GM23248 (cell line): ENCODE measurements at regions not wholly inside any gene's neighbourhood (a gene's known extent, or its start where the extent isn't known, plus 50 kb on each side); places are given as distances from the start of the nearest gene placed in this dataset.

Source experiments
- DNase-seq: peaks from one replicate; pipeline ENCODE4 v3.0.0-alpha.2; 2015
- H2AFZ ChIP-seq: fragments of 200-600 bp; sonication (generic); 2 replicates; pipeline ENCODE4 v1.6.1; 2016; ENCODE audit warnings: antibody characterized with exemption
- H3F3A ChIP-seq: fragments of 200-600 bp; sonication (generic); 2 replicates; pipeline ENCODE4 v1.6.1; 2016; ENCODE audit warnings: mild to moderate bottlenecking, antibody characterized with exemption, mixed run types; ENCODE audit not compliant: insufficient read depth
- H3K27ac ChIP-seq: fragments of 200-600 bp; sonication (generic); 2 replicates; pipeline ENCODE4 v1.5.1; 2016; ENCODE audit warnings: mild to moderate bottlenecking
- H3K27me3 ChIP-seq: fragments of 200-600 bp; sonication (generic); replicated peaks from 2 replicates; pipeline ENCODE4 v1.6.1; 2016; ENCODE audit warnings: mild to moderate bottlenecking; ENCODE audit not compliant: insufficient read depth
- H3K36me3 ChIP-seq: fragments of 200-600 bp; sonication (generic); 2 replicates; pipeline ENCODE4 v1.6.1; 2016; ENCODE audit warnings: low read depth, mild to moderate bottlenecking
- H3K4me1 ChIP-seq: fragments of 200-600 bp; sonication (generic); 2 replicates; pipeline ENCODE4 v1.6.1; 2016; ENCODE audit warnings: mild to moderate bottlenecking; ENCODE audit not compliant: insufficient read depth
- H3K4me2 ChIP-seq: fragments of 200-600 bp; sonication (generic); one replicate; pipeline ENCODE4 v1.6.1; 2016; ENCODE audit warnings: mild to moderate bottlenecking; ENCODE audit not compliant: unreplicated experiment
- H3K4me3 ChIP-seq: fragments of 200-600 bp; sonication (generic); 2 replicates; pipeline ENCODE4 v1.5.1; 2016; ENCODE audit warnings: mild to moderate bottlenecking
- H3K79me2 ChIP-seq: fragments of 200-600 bp; sonication (generic); 2 replicates; pipeline ENCODE4 v1.6.1; 2016; ENCODE audit warnings: mild to moderate bottlenecking; ENCODE audit not compliant: insufficient read depth
- H3K9ac ChIP-seq: fragments of 200-600 bp; sonication (generic); 2 replicates; pipeline ENCODE4 v1.6.1; 2016; ENCODE audit warnings: mild to moderate bottlenecking
- H3K9me2 ChIP-seq: fragments of 200-600 bp; sonication (generic); 2 replicates; pipeline ENCODE4 v1.6.1; 2016; ENCODE audit warnings: mixed run types, mild to moderate bottlenecking, moderate library complexity; ENCODE audit not compliant: insufficient read depth
- H3K9me3 ChIP-seq: fragments of 200-600 bp; sonication (generic); one replicate; pipeline ENCODE4 v1.6.1; 2017; ENCODE audit warnings: low read depth
- H4K20me1 ChIP-seq: fragments of 200-600 bp; sonication (generic); 2 replicates; pipeline ENCODE4 v1.6.0; 2016; ENCODE audit not compliant: insufficient read depth
- EZH2 ChIP-seq: fragments of 200-600 bp; sonication (generic); IDR thresholded peaks from 2 replicates; pipeline ENCODE4 v1.6.1; 2018; ENCODE audit warnings: antibody characterized with exemption, mild to moderate bottlenecking; ENCODE audit not compliant: insufficient read depth, poor library complexity, severe bottlenecking
- EZH2phosphoT487 ChIP-seq: fragments of 200-600 bp; sonication (generic); IDR thresholded peaks from 2 replicates; pipeline ENCODE4 v1.6.1; 2018; ENCODE audit warnings: antibody characterized with exemption, moderate library complexity, mild to moderate bottlenecking, low read depth; ENCODE audit not compliant: insufficient read depth
- WGBS, 2 experiments: methylation state at CpG; one replicate each; pipeline ENCODE4 v1.1.6; 2015 to 2017; ENCODE audit warnings: low lambda C conversion rate in 2 of 2, low coverage in 1 of 2; ENCODE audit errors: missing lambda C conversion rate in 2 of 2; 5-methylcytosine and 5-hydroxymethylcytosine counted together
- in situ Hi-C: fragments of 300-500 bp; cut with MboI; formaldehyde crosslinking; loops from 2 replicates; pipeline ENCODE4 v1.15.0; 2020

DNA sequence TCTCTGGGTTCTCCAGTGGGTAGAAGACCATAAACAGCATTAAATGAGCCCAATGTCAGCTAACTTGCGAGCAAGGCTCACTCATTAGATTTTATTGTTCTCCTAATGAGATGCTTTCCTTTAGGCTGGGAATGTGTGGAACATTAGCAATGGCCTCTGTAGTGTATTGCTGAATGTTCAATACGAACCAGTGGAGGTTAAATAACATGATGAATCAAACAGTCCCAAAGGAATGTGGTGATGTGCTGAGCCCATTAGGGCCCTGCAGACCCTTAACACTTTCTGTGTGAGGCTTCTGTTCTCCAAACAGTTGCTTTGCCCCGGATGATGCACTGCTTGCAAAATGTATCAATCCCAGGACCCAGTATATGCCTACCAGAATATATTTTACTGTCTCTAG is 225.5 kb downstream of the ATG4C start:
- no peaks in the 10 kb centered on the region for H4K20me1 ChIP-seq
- no peak overlapping the region for H2AFZ ChIP-seq
- no peaks in the 10 kb centered on the region for H3K27me3 ChIP-seq
- no peaks in the 10 kb centered on the region for H3F3A ChIP-seq
- H3K27ac ChIP-seq, result no peak overlapping the region
- H3K36me3 ChIP-seq, result no peaks in the 10 kb centered on the region
- 41% methylated on average over 3 of the region's 3 CpGs for WGBS, 2 experiments
- no peaks in the 10 kb centered on the region for H3K4me1 ChIP-seq
- no peaks in the 10 kb centered on the region for H3K9me3 ChIP-seq
- H3K4me3 ChIP-seq, result no peak overlapping the region
- in situ Hi-C loops, result no loop called here
- H3K4me2 ChIP-seq, result no peak overlapping the region
- no peak for DNase-seq
- no peak for TF ChIP-seq EZH2phosphoT487
- no peak for TF ChIP-seq EZH2
- H3K9ac ChIP-seq, result no peak overlapping the region
- no peaks in the 10 kb centered on the region for H3K79me2 ChIP-seq
- H3K9me2 ChIP-seq, result no peaks in the 10 kb centered on the region

DNA sequence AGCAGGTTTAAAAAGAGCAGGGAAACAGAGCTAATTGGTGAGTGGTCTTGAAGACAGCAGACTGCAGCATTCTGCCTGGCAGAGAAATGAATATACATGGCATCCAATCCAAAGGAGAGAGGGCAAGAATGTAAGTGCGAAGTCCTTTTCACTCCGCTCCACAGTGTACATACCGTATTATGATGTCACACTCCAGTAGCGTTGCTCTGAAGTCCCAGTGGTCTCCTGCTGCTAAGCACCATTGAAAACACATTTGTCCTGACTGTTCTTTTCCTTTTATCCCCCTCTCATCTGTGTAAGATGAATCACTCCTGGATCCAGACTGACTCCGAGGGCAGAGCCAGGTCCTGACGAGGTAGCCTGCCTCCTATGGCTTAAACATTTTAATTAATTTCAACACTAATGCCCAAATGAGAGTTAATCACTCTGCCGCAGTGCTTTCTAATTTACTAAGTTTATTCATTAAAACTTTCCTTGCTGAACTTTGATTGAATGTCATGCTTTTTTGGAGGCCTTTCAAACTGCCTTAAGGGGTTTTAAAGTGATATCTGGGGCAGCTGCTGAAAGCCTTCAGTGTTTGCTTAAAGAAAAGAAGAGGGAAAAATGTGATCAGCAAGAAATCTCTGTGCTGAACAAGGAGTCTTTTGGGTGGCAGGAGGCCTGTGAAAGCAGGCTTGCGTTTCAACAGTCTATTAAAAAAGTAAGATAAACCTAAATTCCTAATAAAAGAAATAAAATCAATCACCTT is 227.2 kb downstream of the ATG4C start:
- H3K79me2 ChIP-seq, result no peaks in the 10 kb centered on the region
- 42 to 47% methylated on average over 8 of the region's 8 CpGs for WGBS, 2 experiments
- no peaks in the 10 kb centered on the region for H3F3A ChIP-seq
- H3K4me1 ChIP-seq, result no peaks in the 10 kb centered on the region
- H2AFZ ChIP-seq, result no peak overlapping the region
- no peaks in the 10 kb centered on the region for H4K20me1 ChIP-seq
- H3K4me2 ChIP-seq, result no peak overlapping the region
- H3K9me2 ChIP-seq, result no peaks in the 10 kb centered on the region
- H3K9me3 ChIP-seq, result no peaks in the 10 kb centered on the region
- TF ChIP-seq EZH2phosphoT487 (no peak), EZH2 (no peak)
- no peak overlapping the region for H3K27ac ChIP-seq
- no peak for DNase-seq
- no peaks in the 10 kb centered on the region for H3K36me3 ChIP-seq
- H3K4me3 ChIP-seq, result no peak overlapping the region
- H3K9ac ChIP-seq, result no peak overlapping the region
- H3K27me3 ChIP-seq, result no peaks in the 10 kb centered on the region
- in situ Hi-C loops, result no loop called here

DNA sequence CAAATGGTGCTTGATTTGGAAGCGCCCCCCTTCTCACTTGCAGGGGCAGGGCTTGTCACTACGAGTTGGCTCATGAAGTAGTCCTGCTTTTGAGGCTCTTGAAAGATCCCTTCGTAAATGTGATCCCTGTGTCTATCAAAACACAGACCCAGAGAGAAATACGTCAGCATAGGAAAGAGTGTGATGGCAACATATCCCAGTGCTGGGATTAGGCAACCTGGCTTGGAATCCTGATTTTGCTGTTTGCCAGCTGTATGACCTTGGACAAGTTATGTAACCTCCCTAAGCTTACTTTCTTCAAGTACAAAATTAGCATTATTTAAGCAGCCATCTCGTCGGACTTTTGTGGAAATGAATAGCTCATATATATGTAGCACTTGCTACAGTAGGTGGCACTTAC is 228.4 kb downstream of the ATG4C start:
- no peaks in the 10 kb centered on the region for H3K79me2 ChIP-seq
- no peak overlapping the region for H3K27ac ChIP-seq
- H3K27me3 ChIP-seq, result no peaks in the 10 kb centered on the region
- WGBS, 2 experiments, result 19 to 21% methylated on average over 6 of the region's 6 CpGs
- in situ Hi-C loops, result no loop called here
- H4K20me1 ChIP-seq, result no peaks in the 10 kb centered on the region
- TF ChIP-seq EZH2 (no peak), EZH2phosphoT487 (no peak)
- no peaks in the 10 kb centered on the region for H3K36me3 ChIP-seq
- no peaks in the 10 kb centered on the region for H3K9me3 ChIP-seq
- no peak overlapping the region for H3K9ac ChIP-seq
- no peaks in the 10 kb centered on the region for H3F3A ChIP-seq
- H3K4me1 ChIP-seq, result no peaks in the 10 kb centered on the region
- H2AFZ ChIP-seq, result no peak overlapping the region
- H3K9me2 ChIP-seq, result no peaks in the 10 kb centered on the region
- DNase-seq, result no peak
- H3K4me3 ChIP-seq, result no peak overlapping the region
- no peak overlapping the region for H3K4me2 ChIP-seq

DNA sequence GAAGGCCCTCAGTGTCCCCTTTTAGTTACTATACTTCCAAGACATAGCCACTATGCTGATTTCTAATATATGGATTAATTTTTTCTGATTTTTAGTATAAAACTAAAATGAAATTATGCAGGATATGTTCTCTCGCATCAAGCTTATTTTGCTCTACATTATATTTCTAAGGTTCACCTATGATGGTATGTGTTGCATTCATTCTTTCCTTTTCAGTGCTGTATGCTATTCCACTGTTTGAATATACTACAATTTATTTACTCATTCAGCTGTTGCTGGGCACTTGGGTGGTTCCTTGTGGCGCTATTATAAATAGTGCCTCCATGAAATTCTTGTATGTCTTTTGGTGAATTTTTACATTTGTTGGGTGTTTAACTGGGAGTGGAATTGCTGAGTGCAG is 230.3 kb downstream of the ATG4C start:
- in situ Hi-C loops, result no loop called here
- no peak overlapping the region for H2AFZ ChIP-seq

More for the DNA sequence above, 230.3 kb downstream of the ATG4C start:
- H3K4me3 ChIP-seq, result no peak overlapping the region
- TF ChIP-seq EZH2 (no peak), EZH2phosphoT487 (no peak)
- H3K4me1 ChIP-seq, result no peaks in the 10 kb centered on the region
- no peaks in the 10 kb centered on the region for H3K27me3 ChIP-seq
- H3K36me3 ChIP-seq, result no peaks in the 10 kb centered on the region
- no peaks in the 10 kb centered on the region for H4K20me1 ChIP-seq
- no peak overlapping the region for H3K27ac ChIP-seq
- DNase-seq, result no peak
- H3F3A ChIP-seq, result no peaks in the 10 kb centered on the region
- no peak overlapping the region for H3K4me2 ChIP-seq
- no peaks in the 10 kb centered on the region for H3K79me2 ChIP-seq
- WGBS, 2 experiments, result 43 to 51% methylated on average over 2 of the region's 2 CpGs
- no peaks in the 10 kb centered on the region for H3K9me3 ChIP-seq
- no peaks in the 10 kb centered on the region for H3K9me2 ChIP-seq
- no peak overlapping the region for H3K9ac ChIP-seq
